ENCODE measurements at regions not wholly inside any gene's neighbourhood (a gene's known extent, or its start where the extent isn't known, plus 50 kb on each side); places are given as distances from the start of the nearest gene placed in this dataset.

- Histone ChIP-seq H3K27ac (no peak overlapping the region), H3K4me3 (ENCODE audit: low read depth, low read length) (no peak overlapping the region), H3K27me3 (replicated peaks) (no peaks in the 10 kb centered on the region), H3K36me3 (replicated peaks) (no peaks in the 10 kb centered on the region)
- no peak for DNase-seq
- in situ Hi-C loops (cut with HindIII; ENCODE audit: low pct_ligation_motif_present, low sequenced_read_pairs), result no loop called here
- no peak for TF ChIP-seq CTCF (IDR thresholded peaks at IDR 0.05; ENCODE audit: low read depth, low read length, missing control alignments)
Measured at GRCh38 chr12:85367936-85368335, 87.9 kb downstream of the ALX1 start.

GRCh38 chr12:85369365-85370154, 89.5 kb downstream of the ALX1 start:
- no peak overlapping the region for H3K27ac ChIP-seq
- TF ChIP-seq CTCF (IDR thresholded peaks at IDR 0.05; ENCODE audit: low read depth, low read length, missing control alignments), result no peak
- DNase-seq, result no peak
- H3K36me3 ChIP-seq (replicated peaks), result no peaks in the 10 kb centered on the region
- in situ Hi-C loops (cut with HindIII; ENCODE audit: low pct_ligation_motif_present, low sequenced_read_pairs), result no loop called here
- no peak overlapping the region for H3K4me3 ChIP-seq (ENCODE audit: low read depth, low read length)
- no peaks in the 10 kb centered on the region for H3K27me3 ChIP-seq (replicated peaks)

GRCh38 chr12:85373045-85373444, 93.0 kb downstream of the ALX1 start:
- no peak for DNase-seq
- no peak for TF ChIP-seq CTCF (IDR thresholded peaks at IDR 0.05; ENCODE audit: low read depth, low read length, missing control alignments)
- no peak overlapping the region for H3K4me3 ChIP-seq (ENCODE audit: low read depth, low read length)
- no peaks in the 10 kb centered on the region for H3K27me3 ChIP-seq (replicated peaks)
- H3K27ac ChIP-seq, result no peak overlapping the region
- no peaks in the 10 kb centered on the region for H3K36me3 ChIP-seq (replicated peaks)
- in situ Hi-C loops (cut with HindIII; ENCODE audit: low pct_ligation_motif_present, low sequenced_read_pairs), result no loop called here

GRCh38 chr12:85374981-85375380, 95.0 kb downstream of the ALX1 start:
- no peak for DNase-seq
- no peak overlapping the region for H3K4me3 ChIP-seq (ENCODE audit: low read depth, low read length)
- H3K36me3 ChIP-seq (replicated peaks), result no peaks in the 10 kb centered on the region
- TF ChIP-seq CTCF (IDR thresholded peaks at IDR 0.05; ENCODE audit: low read depth, low read length, missing control alignments), result no peak
- in situ Hi-C loops (cut with HindIII; ENCODE audit: low pct_ligation_motif_present, low sequenced_read_pairs), result no loop called here
- no peaks in the 10 kb centered on the region for H3K27me3 ChIP-seq (replicated peaks)
- no peak overlapping the region for H3K27ac ChIP-seq

GRCh38 chr12:85385406-85385805, 105.4 kb downstream of the ALX1 start:
- H3K27me3 ChIP-seq (replicated peaks), result no peaks in the 10 kb centered on the region
- DNase-seq, result no peak
- H3K4me3 ChIP-seq (ENCODE audit: low read depth, low read length), result no peak overlapping the region
- in situ Hi-C loops (cut with HindIII; ENCODE audit: low pct_ligation_motif_present, low sequenced_read_pairs), result no loop called here
- H3K27ac ChIP-seq, result no peak overlapping the region
- no peaks in the 10 kb centered on the region for H3K36me3 ChIP-seq (replicated peaks)
- TF ChIP-seq CTCF (IDR thresholded peaks at IDR 0.05; ENCODE audit: low read depth, low read length, missing control alignments), result no peak

- in situ Hi-C loops (cut with HindIII; ENCODE audit: low pct_ligation_motif_present, low sequenced_read_pairs), result no loop called here
- no peak for TF ChIP-seq CTCF (IDR thresholded peaks at IDR 0.05; ENCODE audit: low read depth, low read length, missing control alignments)
- Histone ChIP-seq H3K27me3 (replicated peaks) (no peaks in the 10 kb centered on the region), H3K4me3 (ENCODE audit: low read depth, low read length) (no peak overlapping the region), H3K27ac (no peak overlapping the region), H3K36me3 (replicated peaks) (no peaks in the 10 kb centered on the region)
- no peak for DNase-seq
Measured at GRCh38 chr12:85390266-85390665, 110.2 kb downstream of the ALX1 start.

Data from brain microvascular endothelial cell (primary cell).